GM20000 (cell line): ENCODE measurements at regions not wholly inside any gene's neighbourhood (a gene's known extent, or its start where the extent isn't known, plus 50 kb on each side); places are given as distances from the start of the nearest gene placed in this dataset.

ENCODE experiments used
- DNase-seq: peaks from one replicate; pipeline ENCODE4 v3.0.0; 2012; ENCODE audit warnings: low spot score
- CTCF ChIP-seq: IDR thresholded peaks from 2 replicates; pipeline ENCODE4 v1.5.1; 2012; ENCODE audit warnings: mild to moderate bottlenecking, control low read depth; ENCODE audit errors: extremely low read depth, missing control alignments

GRCh38 chr17:57174591-57174990 is 81.7 kb upstream of the MSI2 start:
- TF ChIP-seq CTCF = no peak
- DNase-seq = peak; percentile 65

- no peak for DNase-seq
- TF ChIP-seq CTCF = no peak
Measured at GRCh38 chr17:57178839-57179238, 77.5 kb upstream of the MSI2 start.

GRCh38 chr17:57182621-57183020 is 73.7 kb upstream of the MSI2 start:
- DNase-seq = no peak
- no peak for TF ChIP-seq CTCF

GRCh38 chr17:57186226-57187019 is 69.9 kb upstream of the MSI2 start:
- TF ChIP-seq CTCF = no peak
- DNase-seq = no peak

- no peak for DNase-seq
- TF ChIP-seq CTCF = no peak
Measured at GRCh38 chr17:57187391-57187790, 68.9 kb upstream of the MSI2 start.

GRCh38 chr17:57195785-57196460 is 60.4 kb upstream of the MSI2 start:
- no peak for DNase-seq
- TF ChIP-seq CTCF = no peak

GRCh38 chr17:57197466-57198071 is 58.8 kb upstream of the MSI2 start:
- DNase-seq = no peak
- TF ChIP-seq CTCF = no peak
